UCSD-AML1 (cell line): ENCODE measurements at regions not wholly inside any gene's neighbourhood (a gene's known extent, or its start where the extent isn't known, plus 50 kb on each side); places are given as distances from the start of the nearest gene placed in this dataset.
"Not testable (repeated sequence)": the region's sequence is repeated elsewhere in the genome, so short reads cannot be mapped to it uniquely, and the experiment has no call there.

Experiments used
- DNase-seq: peaks from one replicate; lab custom pipeline; 2025; ENCODE audit not compliant: unreplicated experiment; lab: John Stamatoyannopoulos, UW

DNA sequence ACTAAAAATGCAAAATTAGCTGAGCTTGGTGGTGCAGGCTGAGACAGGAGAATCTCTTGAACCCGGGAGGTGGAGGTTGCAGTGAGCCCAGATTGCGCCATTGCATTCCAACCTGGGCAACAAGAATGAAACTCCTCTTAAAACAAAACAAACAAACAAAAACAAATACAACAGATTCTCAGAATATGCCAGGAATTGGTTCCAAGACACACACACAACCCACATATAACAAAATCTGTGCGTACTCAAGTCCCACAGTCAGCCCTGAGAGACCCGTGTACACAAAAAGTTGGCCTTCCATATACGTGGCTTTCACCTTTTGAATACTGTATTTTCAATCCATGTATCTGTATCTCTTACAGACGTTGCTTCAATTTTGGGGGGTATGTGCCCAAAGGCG is 98.9 kb upstream of the MARCKS start:
- no peak for DNase-seq

- DNase-seq = no peak
Measured at GRCh38 chr6:113758826-113759574, 98.1 kb upstream of the MARCKS start.

GRCh38 chr6:113762641-113763040 is 94.5 kb upstream of the MARCKS start:
- DNase-seq = no peak

GRCh38 chr6:113763311-113763766 is 93.8 kb upstream of the MARCKS start:
- DNase-seq = no peak

DNA sequence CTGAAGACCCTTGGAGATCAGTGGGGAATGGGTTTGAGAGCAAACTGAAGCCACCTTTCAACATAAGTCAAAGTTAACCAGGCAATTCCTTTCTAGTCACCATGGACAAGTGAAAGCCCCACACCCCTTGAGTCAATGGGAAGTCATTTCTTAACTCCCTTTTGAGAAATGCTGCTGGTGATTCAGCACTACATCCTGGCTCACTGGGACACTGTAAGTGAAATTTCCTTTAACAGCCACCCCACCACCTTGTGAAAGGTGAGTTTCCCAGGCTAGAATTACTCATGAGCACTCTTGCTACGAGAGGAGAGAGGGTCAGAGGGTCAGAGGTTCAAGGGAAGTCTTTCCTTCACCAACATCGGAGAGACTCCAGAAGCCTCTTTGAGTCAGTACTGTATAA is 93.3 kb upstream of the MARCKS start:
- DNase-seq = peak; percentile 7

DNA sequence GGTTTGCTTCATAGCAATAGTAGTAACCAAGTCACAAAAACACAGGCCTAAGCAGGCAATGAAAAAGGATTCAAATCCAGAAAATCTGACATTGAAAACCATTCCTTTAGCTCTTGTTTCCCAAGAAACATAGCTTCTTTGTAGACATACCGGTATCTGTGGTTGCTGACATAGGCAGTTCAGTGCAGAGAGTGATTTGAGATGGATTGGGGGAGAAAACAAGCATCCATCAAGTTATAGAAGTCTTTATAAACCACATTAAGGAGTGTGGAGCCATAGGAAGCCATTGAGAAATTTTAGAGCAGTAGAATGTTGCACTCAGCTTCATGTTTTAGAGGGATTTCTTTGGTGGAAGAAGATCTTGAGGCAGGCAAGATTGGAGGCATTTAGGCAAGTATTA is 91.2 kb upstream of the MARCKS start:
- no peak for DNase-seq

- no peak for DNase-seq
Measured at GRCh38 chr6:113767985-113768384, 89.2 kb upstream of the MARCKS start.

DNA sequence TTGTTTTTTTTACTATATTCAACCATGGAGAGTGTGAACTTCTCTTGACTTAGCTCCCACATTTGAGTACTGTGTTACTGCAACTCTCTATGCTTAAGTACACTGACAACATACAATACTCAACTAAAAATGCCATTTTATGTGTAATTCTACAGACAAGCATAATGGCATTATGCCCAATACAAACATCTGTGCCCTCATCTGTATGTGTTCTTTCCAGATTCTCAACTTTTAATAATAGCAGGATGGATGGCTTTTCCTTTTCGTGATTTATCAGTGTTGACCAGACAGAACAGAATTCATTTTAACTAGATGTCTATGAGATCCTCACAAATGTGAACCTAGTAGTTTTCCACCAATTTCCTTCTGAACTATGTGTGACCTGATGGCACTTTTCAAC is 84.2 kb upstream of the MARCKS start:
- no peak for DNase-seq

GRCh38 chr6:113774127-113774825 is 82.9 kb upstream of the MARCKS start:
- no peak for DNase-seq

- DNase-seq = no peak
Measured at GRCh38 chr6:113776998-113777397, 80.1 kb upstream of the MARCKS start.

DNA sequence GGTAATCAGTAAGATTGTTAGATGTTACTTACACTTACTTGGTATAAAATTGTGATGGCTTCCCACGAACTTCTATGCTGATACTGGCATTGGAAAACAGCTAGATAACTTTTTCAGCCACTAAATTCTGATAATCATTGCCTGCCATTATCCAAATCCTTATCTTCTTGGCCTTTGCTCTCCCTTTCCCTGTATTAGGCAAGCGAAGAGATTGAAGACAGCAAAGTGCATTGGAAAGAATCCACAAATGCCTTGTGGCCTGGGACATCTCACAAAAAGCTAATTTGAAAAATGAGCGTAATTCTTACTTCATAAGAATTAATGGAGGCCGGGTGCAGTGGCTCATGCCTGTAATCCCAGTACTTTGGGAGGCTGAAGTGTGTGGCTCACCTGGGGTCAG is 79.5 kb upstream of the MARCKS start:
- DNase-seq = no peak

DNA sequence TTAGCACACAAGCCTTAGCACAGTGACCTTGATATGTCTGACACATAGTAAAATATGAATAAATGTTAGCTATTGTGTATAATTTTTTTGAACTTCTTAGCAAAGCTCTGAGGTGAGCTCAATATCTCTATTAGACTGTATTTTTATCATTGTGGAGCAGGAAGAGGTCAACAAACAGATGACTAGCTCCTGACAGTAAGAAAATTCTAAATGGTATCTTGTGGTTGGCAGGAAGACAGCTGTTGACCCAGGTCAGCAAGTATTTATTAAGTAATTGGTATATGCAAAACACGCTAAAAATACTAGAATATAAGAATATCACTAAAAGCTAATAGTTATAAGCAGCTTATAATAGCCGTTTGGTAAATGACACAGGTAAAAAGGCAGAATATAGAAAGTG is 77.5 kb upstream of the MARCKS start:
- DNase-seq = no peak

- no peak for DNase-seq
Measured at GRCh38 chr6:113782636-113783035, 74.5 kb upstream of the MARCKS start.

DNA sequence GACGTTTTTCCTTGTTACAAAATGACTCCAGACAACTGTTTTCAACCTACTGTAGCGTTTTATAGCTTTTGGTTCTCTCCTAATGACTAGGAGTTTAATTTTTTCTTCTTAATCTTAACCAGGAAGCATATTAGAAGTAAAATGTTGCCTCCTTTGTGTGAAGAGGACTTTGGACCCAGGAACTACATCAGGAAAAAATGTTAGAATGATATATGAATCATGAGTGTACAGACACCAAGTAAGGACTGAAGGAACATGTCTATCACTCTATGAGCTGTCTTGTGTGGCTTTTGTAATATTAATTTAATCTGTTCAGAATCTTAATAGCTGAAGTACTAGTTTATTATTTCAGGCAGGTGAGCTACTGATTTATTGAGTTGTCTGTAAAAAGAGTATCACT is 71.0 kb upstream of the MARCKS start:
- no peak for DNase-seq

DNA sequence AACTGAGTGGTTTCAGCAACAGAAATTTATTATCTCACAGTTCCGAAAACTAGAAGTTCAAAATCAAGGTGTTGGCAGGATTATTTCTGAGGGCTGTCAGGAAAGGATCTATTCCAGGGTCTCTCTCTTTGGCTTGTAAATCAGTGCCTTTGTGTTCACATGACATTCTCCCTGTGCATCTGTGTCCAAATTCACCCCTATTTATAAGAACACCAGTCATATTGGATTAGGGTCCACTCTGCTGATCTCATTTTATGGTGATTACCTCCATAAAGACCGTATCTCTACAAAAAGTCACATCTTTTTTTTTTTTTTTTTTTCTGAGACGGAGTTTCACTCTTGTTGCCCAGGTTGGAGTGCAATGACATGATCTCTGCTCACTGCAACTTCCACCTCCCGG is 68.6 kb upstream of the MARCKS start:
- no peak for DNase-seq

DNA sequence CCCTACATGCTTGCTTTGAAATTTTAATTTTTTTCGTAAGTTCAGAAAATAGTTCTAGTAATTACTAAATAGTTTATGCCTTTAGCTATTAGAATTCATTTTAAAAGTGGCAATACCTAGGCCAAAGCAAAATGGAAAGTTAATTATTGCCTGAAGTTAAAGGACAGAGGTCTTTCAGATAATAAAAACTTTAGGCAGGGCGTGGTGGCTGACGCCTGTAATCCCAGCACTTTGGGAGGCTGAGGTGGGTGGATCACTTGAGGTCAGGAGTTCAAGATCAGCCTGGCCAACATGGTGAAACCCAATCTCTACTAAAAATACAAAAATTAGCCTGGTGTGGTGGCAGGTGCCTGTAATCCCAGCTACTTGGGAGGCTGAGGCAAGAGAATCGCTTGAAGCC is 65.9 kb upstream of the MARCKS start:
- not testable (repeated sequence) for DNase-seq

DNA sequence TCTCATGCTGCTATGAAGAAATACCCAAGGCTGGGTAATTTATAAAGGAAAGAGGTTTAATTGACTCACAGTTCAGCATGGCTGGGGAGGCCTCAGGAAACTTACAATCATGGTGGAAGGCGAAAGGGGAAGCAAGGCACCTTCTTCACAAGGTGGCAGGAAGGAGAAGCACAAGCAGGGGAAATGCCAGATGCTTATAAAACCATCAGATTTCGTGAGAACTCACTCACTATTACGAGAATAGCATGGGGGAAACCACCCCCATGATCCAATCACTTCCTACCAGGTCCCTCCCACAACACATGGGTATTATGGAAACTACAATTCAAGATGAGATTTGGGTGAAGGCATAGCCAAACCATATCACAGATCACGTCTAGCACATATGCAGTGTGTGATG is 61.8 kb upstream of the MARCKS start:
- DNase-seq = not testable (repeated sequence)

DNA sequence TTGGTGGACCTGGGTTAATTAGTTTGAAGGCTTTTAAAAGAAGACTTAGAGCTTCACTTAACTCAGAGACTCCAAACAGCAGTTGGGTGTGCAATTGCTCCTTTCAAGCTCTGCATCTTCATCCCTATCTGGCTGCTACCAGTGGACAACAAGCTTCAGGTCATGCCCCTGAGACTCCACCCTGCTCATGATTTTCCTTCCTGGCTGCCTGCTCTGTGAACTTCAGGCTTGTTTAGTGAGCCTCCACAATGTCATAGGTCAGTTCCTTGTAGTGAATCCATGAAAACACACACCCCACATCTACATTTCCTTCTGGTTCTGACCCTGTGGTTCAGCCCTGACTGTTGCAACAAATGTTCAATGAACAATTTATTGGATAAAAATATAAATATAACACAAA is 61.1 kb upstream of the MARCKS start:
- no peak for DNase-seq

DNA sequence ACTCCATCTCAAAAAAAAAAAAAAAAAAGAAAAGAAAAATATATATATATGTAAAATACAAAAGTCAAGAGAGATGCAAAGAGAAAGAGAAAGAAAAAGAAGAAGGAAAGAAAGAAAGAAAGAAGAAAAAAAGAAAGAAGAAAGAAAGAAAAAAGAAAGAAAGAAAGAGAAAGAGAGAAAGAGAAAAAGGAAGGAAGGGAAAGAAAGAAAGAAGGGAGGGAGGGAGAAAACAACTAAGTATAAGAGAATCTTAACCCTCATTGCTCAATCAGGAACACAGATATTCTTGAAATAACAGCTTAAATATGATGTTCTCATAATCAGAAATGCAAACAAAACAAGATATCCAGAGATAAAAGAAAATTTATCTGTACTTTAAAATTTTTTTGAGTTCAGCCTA is 54.4 kb upstream of the MARCKS start:
- DNase-seq = no peak

DNA sequence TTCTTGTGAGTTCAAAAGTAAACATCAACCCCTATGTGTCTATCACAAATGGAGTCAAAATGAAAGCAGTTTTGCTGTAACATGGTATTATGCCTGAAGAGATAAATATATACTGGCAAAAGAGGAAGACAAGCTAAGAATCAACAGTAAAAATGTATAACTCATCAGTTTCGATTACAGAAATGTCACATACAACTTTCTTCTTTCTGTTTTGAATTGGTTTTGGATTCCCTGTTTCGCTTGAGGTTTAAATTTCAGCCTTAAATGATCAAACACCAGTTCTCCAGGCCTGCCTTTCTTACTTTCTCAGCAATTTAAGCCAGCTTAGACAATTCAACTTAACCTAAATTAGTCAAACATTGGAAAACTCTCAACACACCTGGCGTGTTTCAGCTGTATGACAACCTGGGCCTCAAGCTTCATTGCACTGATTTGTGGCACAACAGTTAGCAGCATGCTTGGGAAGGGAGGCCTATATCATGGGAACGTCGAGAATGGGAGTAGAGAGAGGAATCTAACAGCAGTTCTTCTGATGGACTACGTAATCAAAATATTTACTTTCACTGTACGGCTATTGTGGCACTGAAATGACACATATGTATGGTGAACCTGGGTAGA is 51.9 kb upstream of the MARCKS start:
- no peak for DNase-seq

DNA sequence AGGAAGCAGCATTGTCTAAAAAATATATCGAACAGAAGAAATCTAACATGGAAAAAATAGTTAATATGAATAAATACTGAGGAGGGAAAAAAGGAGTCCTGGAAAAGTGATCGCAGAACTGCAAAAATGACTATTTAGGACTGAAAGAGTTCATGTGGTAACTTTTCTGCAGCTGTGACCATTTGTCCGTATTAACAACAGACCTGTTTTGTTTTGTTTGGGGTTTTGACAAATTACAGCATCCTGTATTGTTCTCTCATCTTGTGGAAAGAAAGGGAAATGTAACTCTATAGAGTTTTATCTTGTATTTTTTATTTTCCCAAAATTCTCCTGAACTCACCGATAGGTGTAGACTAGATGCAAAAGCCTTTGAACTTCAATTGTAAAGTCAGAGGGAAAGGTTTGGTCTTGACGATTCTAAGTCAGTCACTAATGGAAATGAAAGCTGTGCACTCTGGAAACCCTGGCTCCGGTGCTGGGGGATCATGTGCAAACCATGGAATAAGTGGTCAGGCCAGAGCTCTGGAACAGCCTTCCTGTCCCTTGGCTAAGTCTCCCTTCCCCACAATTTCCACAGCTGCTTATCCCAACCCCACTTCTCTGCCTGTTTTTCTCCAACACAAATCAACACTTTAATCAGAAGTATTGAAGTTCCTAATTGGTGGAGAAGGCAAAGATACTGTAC is 51.2 kb upstream of the MARCKS start:
- no peak for DNase-seq
